Hepatic stellate cell (primary cell): ENCODE measurements at regions not wholly inside any gene's neighbourhood (a gene's known extent, or its start where the extent isn't known, plus 50 kb on each side); places are given as distances from the start of the nearest gene placed in this dataset.
"Not testable (repeated sequence)": the region's sequence is repeated elsewhere in the genome, so short reads cannot be mapped to it uniquely, and the experiment has no call there.

Experiments
- DNase-seq: peaks from one replicate; pipeline ENCODE4 v3.0.0; 2011; ENCODE audit warnings: low spot score

- not testable (repeated sequence) for DNase-seq
These were observed 94.6 kb upstream of the ABCA1 start for GRCh38 chr9:105022545-105022944.

DNA sequence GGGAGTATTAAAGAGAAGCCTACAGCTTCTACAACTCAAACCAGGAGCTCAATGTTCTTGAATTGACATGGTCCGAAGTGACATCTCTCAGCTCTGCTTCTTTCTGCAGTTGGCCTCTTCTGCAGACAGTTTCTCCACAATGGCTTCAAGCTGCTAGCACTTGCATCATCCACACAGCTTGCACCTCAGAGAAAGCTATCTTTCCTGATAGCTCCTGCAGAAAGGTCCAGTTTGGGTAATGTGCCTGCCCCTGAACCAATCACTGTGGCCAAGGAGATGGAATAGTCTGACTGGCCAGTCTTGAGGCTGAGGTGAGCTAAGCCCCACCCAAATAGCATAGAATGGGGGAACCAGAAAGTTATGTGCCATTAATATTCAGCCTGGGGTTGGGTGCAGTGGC, 95.8 kb upstream of the ABCA1 start:
- DNase-seq, result no peak

GRCh38 chr9:105024529-105024928, 96.6 kb upstream of the ABCA1 start:
- no peak for DNase-seq

DNA sequence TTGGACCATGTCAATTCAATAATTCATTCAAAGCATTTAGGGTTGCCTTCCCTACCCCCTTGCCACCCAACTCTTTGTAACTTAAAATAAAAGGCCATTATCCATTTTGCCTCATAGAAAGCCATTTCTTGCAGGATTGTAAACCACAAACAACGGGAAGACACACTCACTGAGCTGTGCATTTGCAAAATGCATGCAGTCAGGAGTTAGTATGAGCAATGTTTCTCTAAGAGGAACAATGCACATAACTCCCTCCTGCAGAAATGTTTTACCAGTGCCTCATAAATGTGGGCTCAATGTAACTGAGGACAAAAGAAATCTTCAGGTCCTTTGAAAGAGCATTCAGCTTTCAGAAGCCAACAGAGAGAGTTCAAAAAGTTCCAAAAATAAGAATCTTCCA, 98.5 kb upstream of the ABCA1 start:
- no peak for DNase-seq

DNA sequence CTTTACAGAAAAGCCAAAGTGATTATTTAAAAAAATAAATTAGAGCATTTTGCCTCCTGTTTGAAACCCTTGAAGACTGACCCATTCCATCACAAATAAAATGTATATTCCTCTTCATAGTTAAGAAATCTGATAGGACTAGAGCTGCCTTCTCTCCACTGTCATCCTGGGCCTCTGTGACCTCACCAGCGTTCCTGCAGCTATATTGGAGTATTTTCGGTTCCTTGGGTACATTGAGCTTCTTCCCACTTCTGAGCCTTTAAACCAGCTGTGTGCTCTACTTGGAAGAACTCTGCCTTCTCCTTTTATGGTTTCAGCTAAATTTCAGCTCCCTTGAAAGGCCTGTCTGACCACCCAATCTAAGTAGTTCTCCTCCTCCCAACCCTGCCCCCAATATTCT, 99.1 kb upstream of the ABCA1 start:
- DNase-seq, result no peak

- no peak for DNase-seq
These were observed 102.3 kb upstream of the ABCA1 start for GRCh38 chr9:105030285-105030684.

- no peak for DNase-seq
These were observed 109.2 kb upstream of the ABCA1 start for GRCh38 chr9:105037139-105037538.

DNA sequence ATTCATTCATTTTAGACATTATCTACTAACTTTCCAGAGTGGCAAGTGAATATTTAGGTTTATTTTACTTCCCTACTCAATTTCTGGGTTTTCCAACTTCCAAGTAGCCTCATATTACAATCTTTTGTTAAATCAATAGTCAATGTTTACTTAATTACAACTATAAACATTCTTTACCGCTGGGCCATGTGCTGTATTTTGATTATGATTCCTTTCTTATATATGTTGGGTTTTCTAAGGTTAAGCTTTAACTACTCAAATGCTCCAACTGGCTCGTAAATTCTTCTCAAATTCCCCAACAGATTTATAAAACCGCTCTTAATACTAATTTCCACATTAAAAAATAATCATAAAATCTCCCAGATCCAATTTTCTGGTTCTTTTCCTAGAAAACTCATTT, 110.1 kb upstream of the ABCA1 start:
- DNase-seq, result no peak

- DNase-seq, result no peak
These were observed 111.3 kb upstream of the ABCA1 start for GRCh38 chr9:105039175-105039799.

GRCh38 chr9:105043370-105043936, 115.5 kb upstream of the ABCA1 start:
- DNase-seq, result no peak

GRCh38 chr9:105044518-105044917, 116.6 kb upstream of the ABCA1 start:
- DNase-seq, result no peak

DNA sequence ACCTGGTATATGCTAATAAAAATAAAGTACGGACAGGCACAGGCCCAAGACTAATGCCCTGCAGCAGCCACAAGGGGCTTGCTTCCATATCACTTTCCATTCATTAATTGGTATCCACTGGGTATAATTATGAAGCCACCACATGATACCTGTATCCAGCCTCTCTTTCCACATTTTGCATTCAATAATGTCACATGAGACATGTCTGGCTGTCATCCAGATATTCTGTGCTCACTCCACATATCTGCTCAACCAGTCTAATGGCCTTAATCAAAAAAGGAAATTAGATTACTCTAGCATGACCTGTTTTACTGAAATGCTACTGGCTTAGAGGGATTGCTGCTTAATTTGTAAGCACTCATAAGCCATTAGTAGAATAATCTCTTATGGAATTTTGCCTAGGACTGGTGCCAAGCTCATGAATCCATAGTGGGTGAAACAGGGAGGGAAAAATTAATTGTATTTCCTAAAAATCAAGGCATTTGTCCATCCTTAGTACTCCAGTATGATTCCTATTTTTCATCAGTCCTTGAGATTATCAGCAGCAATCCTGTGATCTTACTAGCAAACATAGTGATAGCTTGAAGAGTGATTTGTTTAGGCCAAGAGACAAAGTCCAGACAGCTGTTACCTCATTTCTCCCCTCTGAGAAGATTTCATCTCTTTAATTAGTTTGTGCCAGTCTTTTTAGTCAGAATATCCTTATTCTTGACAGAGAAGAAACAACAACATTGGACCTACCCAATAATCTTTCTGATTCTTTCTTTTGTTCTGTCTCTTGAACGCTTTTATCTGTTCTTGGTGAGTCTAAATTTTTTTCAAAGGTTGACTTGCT, 119.2 kb upstream of the ABCA1 start:
- DNase-seq, result no peak

DNA sequence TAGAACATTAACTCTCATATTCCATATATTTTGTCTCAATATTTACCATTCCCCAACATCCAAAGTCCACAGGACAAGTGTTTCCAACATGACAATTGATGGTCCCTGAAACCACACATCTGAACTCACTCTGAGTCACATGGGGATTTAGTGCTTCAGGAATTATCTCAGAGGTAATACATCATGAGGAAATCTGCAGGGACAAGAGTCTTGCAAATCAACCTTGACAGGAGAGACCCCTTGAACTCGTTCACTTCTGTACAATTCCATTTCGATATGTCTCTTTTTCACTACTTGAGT, 119.7 kb upstream of the ABCA1 start:
- no peak for DNase-seq

DNA sequence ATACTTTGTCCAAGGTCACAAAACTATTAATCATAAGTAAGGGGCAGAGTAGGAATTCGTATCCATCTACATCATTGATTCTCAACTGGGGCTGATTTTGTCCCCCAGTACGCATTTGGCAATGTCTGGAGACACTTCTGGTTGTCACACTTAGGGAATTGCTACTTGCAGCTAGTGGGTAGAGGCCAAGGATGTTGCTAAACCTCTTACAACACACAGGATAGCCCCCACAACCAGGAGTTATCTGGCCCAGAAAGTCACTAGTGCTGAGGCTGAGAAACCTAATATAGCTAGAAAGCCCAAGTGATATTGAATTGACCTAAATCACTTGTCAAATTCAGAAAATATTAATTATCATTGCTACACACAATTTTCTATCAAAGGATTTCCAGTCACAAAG, 120.4 kb upstream of the ABCA1 start:
- no peak for DNase-seq

DNA sequence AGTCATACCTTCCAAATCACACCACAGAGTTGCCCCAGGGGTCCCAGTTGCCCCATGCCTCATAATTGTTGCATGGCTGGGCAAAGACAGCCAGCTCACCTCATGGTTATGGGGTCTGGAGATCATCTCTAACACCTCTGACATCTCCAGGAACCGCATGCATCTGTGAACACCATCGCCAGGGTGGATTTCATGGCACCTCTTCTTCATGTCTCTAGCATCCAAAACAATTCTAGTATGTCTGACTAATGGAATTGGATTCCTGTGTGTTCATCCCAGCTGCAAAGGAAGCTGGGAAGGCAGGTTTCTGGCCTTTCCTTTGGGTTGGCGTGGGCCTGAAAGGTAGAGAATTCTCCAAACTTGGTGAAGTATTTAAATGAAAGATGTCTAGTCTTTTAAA, 122.3 kb upstream of the ABCA1 start:
- no peak for DNase-seq

GRCh38 chr9:105051897-105052296, 123.9 kb upstream of the ABCA1 start:
- no peak for DNase-seq

GRCh38 chr9:105052346-105052745, 124.4 kb upstream of the ABCA1 start:
- DNase-seq, result no peak

GRCh38 chr9:105053209-105053652, 125.3 kb upstream of the ABCA1 start:
- no peak for DNase-seq

GRCh38 chr9:105054491-105054890, 126.5 kb upstream of the ABCA1 start:
- peak; percentile 21 for DNase-seq

DNA sequence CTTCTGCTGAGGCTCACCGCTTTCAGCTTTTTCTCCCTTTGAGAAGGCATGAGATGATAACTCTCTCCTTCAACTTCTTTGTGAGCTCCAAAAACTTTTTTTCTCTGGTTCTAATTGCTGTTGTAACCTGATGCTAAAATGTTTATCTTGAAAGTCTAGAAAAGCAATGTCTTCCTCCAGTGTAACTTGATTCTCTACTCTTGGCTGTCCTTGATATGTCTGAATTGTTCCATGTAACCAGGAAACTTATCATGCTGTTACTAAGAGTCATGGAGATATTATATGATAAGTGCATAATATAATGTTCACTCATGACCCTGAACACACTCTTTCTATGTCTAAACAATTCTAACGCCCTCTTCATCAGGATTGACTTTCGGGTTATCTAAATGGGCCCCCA, 128.0 kb upstream of the ABCA1 start:
- DNase-seq, result no peak

DNA sequence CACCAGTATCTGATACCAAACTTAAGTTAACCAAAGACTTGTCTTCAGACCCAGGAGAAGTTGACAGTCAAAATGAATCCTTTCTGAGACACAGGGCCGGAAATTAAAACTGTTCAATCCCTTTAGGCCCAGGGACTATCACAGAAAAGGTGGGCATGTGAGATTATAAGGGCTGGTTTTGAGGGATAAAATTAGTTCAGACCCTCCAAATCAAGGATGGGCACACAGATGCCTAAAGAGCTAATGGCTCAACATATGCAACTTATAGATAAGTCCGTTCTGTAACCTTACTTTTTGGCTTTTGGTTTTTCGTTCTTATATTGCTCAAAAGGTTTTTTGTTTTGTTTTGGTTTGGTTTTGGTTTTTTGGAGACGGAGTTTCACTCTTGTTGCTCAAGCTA, 129.6 kb upstream of the ABCA1 start:
- DNase-seq, result no peak

GRCh38 chr9:105059252-105059651, 131.3 kb upstream of the ABCA1 start:
- DNase-seq, result no peak

DNA sequence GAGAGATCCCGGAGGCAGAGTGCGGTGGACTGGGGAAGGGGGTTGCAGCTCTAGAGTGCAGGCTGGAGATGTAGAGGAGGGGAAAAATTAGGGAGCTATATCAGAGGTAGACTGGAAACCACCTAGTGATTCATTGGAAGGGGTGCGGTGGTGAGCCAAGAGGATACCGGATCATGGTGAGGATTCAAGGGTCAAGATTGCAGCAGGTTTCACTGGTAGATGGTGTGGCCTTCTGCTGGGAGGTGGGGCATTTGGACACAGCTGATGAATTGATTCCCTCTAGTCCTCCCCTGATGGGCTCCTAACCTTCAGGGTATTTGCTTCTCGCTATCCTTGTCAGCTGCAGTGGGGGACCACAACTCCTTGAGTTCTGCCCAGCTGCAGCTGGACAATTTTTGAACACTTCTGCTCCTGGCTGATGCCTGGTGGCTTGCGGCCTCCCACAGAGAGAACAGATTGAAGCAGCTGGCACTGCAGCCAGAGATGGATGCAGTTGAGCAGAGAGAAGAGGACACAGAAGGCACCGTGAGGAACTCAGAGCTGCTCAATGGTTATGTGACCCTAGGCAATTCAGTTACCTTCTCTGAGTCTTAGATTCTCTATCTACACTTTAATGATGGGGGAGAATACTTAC, 134.4 kb upstream of the ABCA1 start:
- no peak for DNase-seq
